IMR-90 (cell line): ENCODE measurements at regions not wholly inside any gene's neighbourhood (a gene's known extent, or its start where the extent isn't known, plus 50 kb on each side); places are given as distances from the start of the nearest gene placed in this dataset.

Experiments
- ATAC-seq: fragments of 200-7000 bp; cut with Tn5 transposase; 2 replicates; pipeline ENCODE4 v1.9.1; 2020; ENCODE audit warnings: low read depth, mild to moderate bottlenecking, moderate library complexity
- BruUV-seq: library from RNA; stranded (reverse); fragments of 400-500 nt; replicated peaks from 2 replicates; lab custom pipeline; 2021; lab: Mats Ljungman, UMichigan
- CTCF ChIA-PET: fragments of 300-600 bp; formaldehyde crosslinking; extraction: SDS; loops from one replicate; lab custom pipeline; 2021; ENCODE audit warnings: antibody characterized with exemption; lab: Yijun Ruan, JAX
- POLR2A ChIA-PET: fragments of 300-600 bp; sonication (Branson Sonifier 250); formaldehyde crosslinking; loops from one replicate; lab custom pipeline; 2022; ENCODE audit warnings: antibody characterized with exemption; ENCODE audit not compliant: unreplicated experiment; lab: Charles Lee
- DNase-seq: peaks from one replicate; pipeline ENCODE4 v3.0.0; 2013
- H2AFZ ChIP-seq: replicated peaks from 2 replicates; pipeline ENCODE3; 2013; ENCODE audit warnings: low read length, mild to moderate bottlenecking; ENCODE audit not compliant: poor library complexity
- H2AK5ac ChIP-seq: 2 replicates; pipeline ENCODE4 v1.6.1; 2013; ENCODE audit warnings: low read depth, low read length, inconsistent platforms
- H2AK9ac ChIP-seq: replicated peaks from 2 replicates; pipeline ENCODE3; 2013; ENCODE audit warnings: mild to moderate bottlenecking, low read depth, low read length, moderate library complexity; ENCODE audit not compliant: poor library complexity
- H2BK120ac ChIP-seq: 2 replicates; pipeline ENCODE4 v1.6.1; 2013; ENCODE audit warnings: low read depth, low read length, inconsistent platforms
- H2BK15ac ChIP-seq: 3 replicates; pipeline ENCODE4 v1.6.1; 2013; ENCODE audit warnings: low read depth, low read length, inconsistent platforms
- H2BK20ac ChIP-seq: 2 replicates; pipeline ENCODE4 v1.6.1; 2013; ENCODE audit warnings: low read depth, mild to moderate bottlenecking, inconsistent platforms, low read length, moderate library complexity
- H2BK5ac ChIP-seq: 2 replicates; pipeline ENCODE4 v1.6.1; 2013; ENCODE audit warnings: mild to moderate bottlenecking, low read depth, low read length, inconsistent platforms; ENCODE audit not compliant: poor library complexity, severe bottlenecking
- H3K14ac ChIP-seq: replicated peaks from 2 replicates; pipeline ENCODE4 v1.6.1; 2013; ENCODE audit warnings: low read depth, low read length, inconsistent platforms
- H3K18ac ChIP-seq: 2 replicates; pipeline ENCODE4 v1.6.1; 2013; ENCODE audit warnings: low read depth, low read length, control low read depth
- H3K23ac ChIP-seq: 2 replicates; pipeline ENCODE4 v1.6.1; 2013; ENCODE audit warnings: low read depth, low read length, inconsistent platforms
- H3K27ac ChIP-seq: 2 replicates; pipeline ENCODE4 v1.5.1; 2013; ENCODE audit warnings: mild to moderate bottlenecking, control low read depth, low read length; ENCODE audit not compliant: insufficient read depth
- H3K27me3 ChIP-seq: 2 replicates; pipeline ENCODE4 v1.6.1; 2013; ENCODE audit warnings: low read length; ENCODE audit not compliant: control insufficient read depth, insufficient read depth
- H3K36me3 ChIP-seq: 2 replicates; pipeline ENCODE4 v1.6.1; 2013; ENCODE audit warnings: low read length, mixed read lengths; ENCODE audit not compliant: control insufficient read depth, insufficient read depth
- H3K4ac ChIP-seq: 2 replicates; pipeline ENCODE4 v1.6.1; 2013; ENCODE audit warnings: low read depth, low read length, inconsistent platforms
- H3K4me1 ChIP-seq: 2 replicates; pipeline ENCODE4 v1.6.1; 2013; ENCODE audit warnings: low read length, mixed read lengths; ENCODE audit not compliant: control insufficient read depth, insufficient read depth
- H3K4me2 ChIP-seq: 2 replicates; pipeline ENCODE4 v1.6.1; 2013; ENCODE audit warnings: low read depth, mild to moderate bottlenecking, control low read depth, low read length, moderate library complexity
- H3K4me3 ChIP-seq: 2 replicates; pipeline ENCODE4 v1.5.1; 2013; ENCODE audit warnings: low read depth, mild to moderate bottlenecking, control low read depth, low read length, moderate library complexity; ENCODE audit not compliant: insufficient read depth
- H3K56ac ChIP-seq: 2 replicates; pipeline ENCODE4 v1.6.1; 2013; ENCODE audit warnings: low read length, inconsistent platforms; ENCODE audit not compliant: insufficient read depth; ENCODE audit errors: extremely low read depth
- H3K79me1 ChIP-seq, 2 experiments: 2 replicates each; pipeline ENCODE4 v1.6.1; 2013; ENCODE audit warnings: low read length in 2 of 2, inconsistent platforms in 1 of 2, low read depth in 1 of 2
- H3K9ac ChIP-seq: 2 replicates; pipeline ENCODE4 v1.6.1; 2013; ENCODE audit warnings: low read depth, low read length, control low read depth
- H3K9me1 ChIP-seq: 2 replicates; pipeline ENCODE4 v1.6.1; 2013; ENCODE audit warnings: low read length, inconsistent platforms; ENCODE audit not compliant: insufficient read depth
- H3K9me3 ChIP-seq: 2 replicates; pipeline ENCODE4 v1.6.1; 2013; ENCODE audit warnings: low read length; ENCODE audit not compliant: control insufficient read depth, insufficient read depth
- H4K20me1 ChIP-seq: 2 replicates; pipeline ENCODE4 v1.6.1; 2013; ENCODE audit warnings: low read length, inconsistent platforms; ENCODE audit not compliant: insufficient read depth
- H4K5ac ChIP-seq: 2 replicates; pipeline ENCODE4 v1.6.1; 2013; ENCODE audit warnings: mild to moderate bottlenecking, low read depth, low read length, control low read depth
- H4K8ac ChIP-seq, 2 experiments: 2 replicates each; pipeline ENCODE4 v1.6.1; 2013; ENCODE audit warnings: low read depth in 2 of 2, low read length in 2 of 2, control low read depth in 1 of 2, inconsistent platforms in 1 of 2
- H4K91ac ChIP-seq: 2 replicates; pipeline ENCODE4 v1.6.1; 2013; ENCODE audit warnings: low read depth, low read length, inconsistent platforms; ENCODE audit not compliant: insufficient read depth
- CHD1 ChIP-seq: IDR thresholded peaks from 2 replicates; pipeline ENCODE4 v1.6.1; 2012; ENCODE audit warnings: low read depth, low read length, improper control_type of control experiment
- POLR2A ChIP-seq: IDR thresholded peaks from 2 replicates; pipeline ENCODE4 v1.6.1; 2012; ENCODE audit warnings: mild to moderate bottlenecking, low read depth, low read length
- WGBS, 2 experiments: methylation state at CpG; one replicate each; pipeline versions ENCODE4 v1.1.5 to v1.1.7; 2013; ENCODE audit warnings: missing lambda C conversion rate in 2 of 2; ENCODE audit not compliant: insufficient read length in 1 of 2; ENCODE audit errors: extremely low coverage in 2 of 2; 5-methylcytosine and 5-hydroxymethylcytosine counted together
- dilution Hi-C: fragments of 300-500 bp; cut with HindIII; formaldehyde crosslinking; loops from one replicate; pipeline ENCODE4 v1.14.3; 2018; ENCODE audit warnings: low sequenced_read_pairs; ENCODE audit not compliant: unreplicated experiment
- in situ Hi-C: fragments of 300-500 bp; cut with MboI; formaldehyde crosslinking; loops from 3 replicates; pipeline ENCODE4 v1.14.3; 2019; ENCODE audit warnings: low sequenced_read_pairs, inconsistent platforms, mixed read lengths
- intact Hi-C: fragments of 100-400 bp; cut with micrococcal nuclease; formaldehyde crosslinking; loops from 2 replicates; pipeline ENCODE4 v1.10.0; 2022

DNA sequence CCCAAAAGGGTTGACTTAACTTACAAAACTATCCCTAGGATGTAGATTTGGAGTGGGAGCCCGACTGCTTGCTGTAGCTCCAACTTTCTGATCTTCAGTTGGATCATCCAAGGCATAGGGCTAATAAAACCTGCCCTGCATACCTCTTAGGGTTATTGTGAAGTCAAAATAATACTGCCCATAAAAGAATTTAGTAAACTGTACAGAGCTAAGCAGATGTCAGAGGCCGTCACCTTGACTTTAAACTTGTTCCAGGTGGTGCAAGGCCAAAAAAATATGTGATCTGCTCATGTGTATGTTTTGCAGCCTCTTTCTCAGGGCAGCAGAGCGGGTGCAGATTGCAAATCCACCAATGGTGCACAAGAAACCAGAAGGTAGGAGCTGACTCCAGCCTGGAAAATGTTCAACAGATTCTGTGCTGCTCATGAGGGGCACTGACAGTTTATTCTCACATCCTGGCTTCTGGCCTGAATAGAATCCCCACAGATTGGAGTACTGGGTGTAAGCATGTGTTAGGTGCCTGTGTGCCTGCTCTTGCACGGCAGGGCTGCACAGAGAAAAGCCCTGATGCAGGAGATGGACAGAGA, 180.7 kb downstream of the MAP2K4 start:
- no peak overlapping the region for H2BK20ac ChIP-seq
- no peaks in the 10 kb centered on the region for H3K36me3 ChIP-seq
- H3K27ac ChIP-seq: no peak overlapping the region
- no peak overlapping the region for H3K4me2 ChIP-seq
- intact Hi-C loops: no loop called here
- ChIA-PET CTCF (interaction anchor here (1.8 kb wide), 1 partner anchor 466 kb away, joined by 5 read pairs; no protein-coding TSS in a partner anchor), POLR2A (no interaction called here)
- H2BK120ac ChIP-seq: no peak overlapping the region
- WGBS, 2 experiments: 40% methylated on average over 1 of the region's 4 CpGs; no CpG with 5 or more reads in 1 of the 2 experiments
- no peak overlapping the region for H3K4ac ChIP-seq
- no TSS peak for BruUV-seq
- dilution Hi-C loops: no loop called here
- no peak overlapping the region for H2AK5ac ChIP-seq
- H2AFZ ChIP-seq: no peak overlapping the region
- no peak for ATAC-seq
- H3K56ac ChIP-seq: no peak overlapping the region
- no peaks in the 10 kb centered on the region for H3K9me1 ChIP-seq
- no peak overlapping the region for H4K91ac ChIP-seq
- H4K5ac ChIP-seq: no peak overlapping the region
- H3K14ac ChIP-seq: no peak overlapping the region
- H3K79me1 ChIP-seq: no peaks in the 10 kb centered on the region
- in situ Hi-C loops: no loop called here
- no peaks in the 10 kb centered on the region for H4K20me1 ChIP-seq
- no peak overlapping the region for H4K8ac ChIP-seq
- H3K4me1 ChIP-seq: no peaks in the 10 kb centered on the region
- TF ChIP-seq POLR2A (no peak), CHD1 (no peak)
- H3K23ac ChIP-seq: no peak overlapping the region
- H3K9me3 ChIP-seq: peaks cover 2% of the 10 kb centered on the region; the same call in 1 of the 2 replicates
- H2BK5ac ChIP-seq: no peak overlapping the region
- peaks cover 6% of the 10 kb centered on the region for H3K27me3 ChIP-seq
- no peak overlapping the region for H2BK15ac ChIP-seq
- DNase-seq: no peak
- H3K9ac ChIP-seq: no peak overlapping the region
- H3K4me3 ChIP-seq: no peak overlapping the region
- H2AK9ac ChIP-seq: no peak overlapping the region
- no peak overlapping the region for H3K18ac ChIP-seq
